ENCODE measurements at regions not wholly inside any gene's neighbourhood (a gene's known extent, or its start where the extent isn't known, plus 50 kb on each side); places are given as distances from the start of the nearest gene placed in this dataset.

DNA sequence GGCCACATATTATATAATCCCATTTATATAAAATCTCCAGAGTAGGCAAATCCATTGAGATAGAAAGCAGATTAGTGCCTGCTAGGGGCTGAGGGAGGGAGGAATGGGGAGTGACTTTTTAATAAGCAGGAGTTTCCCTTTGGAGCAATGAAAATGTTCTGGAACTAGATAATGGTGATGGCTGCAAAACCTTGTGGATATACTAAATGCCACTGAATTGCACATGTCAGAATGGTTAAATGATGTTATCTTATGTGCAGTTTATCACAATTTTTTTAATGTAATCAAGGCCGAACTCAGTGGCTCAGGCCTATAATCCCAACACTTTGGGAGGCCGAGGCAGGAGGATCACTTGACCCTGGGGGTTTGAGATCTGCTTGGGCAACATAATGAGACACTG is 145.5 kb upstream of the AUTS2 start:
- no peak for TF ChIP-seq CTCF (IDR thresholded peaks at IDR 0.05)
- no peak for TF ChIP-seq POLR2A (IDR thresholded peaks at IDR 0.05)
